Right renal pelvis (tissue), 4 donors: ENCODE measurements at regions not wholly inside any gene's neighbourhood (a gene's known extent, or its start where the extent isn't known, plus 50 kb on each side); places are given as distances from the start of the nearest gene placed in this dataset.
A peak's percentile ranks its signal among the peaks of the same experiment; 100 is the strongest.

ENCODE experiments used
- DNase-seq, 4 donors: peaks; one replicate each; pipeline ENCODE4 v3.0.0-alpha.2; 2013; ENCODE audit warnings: low read depth in 4 of 4, low spot score in 3 of 4, missing footprints in 1 of 4

GRCh38 chr6:88360203-88360797 is 194.2 kb upstream of the CNR1 start:
- no peak for DNase-seq

DNA sequence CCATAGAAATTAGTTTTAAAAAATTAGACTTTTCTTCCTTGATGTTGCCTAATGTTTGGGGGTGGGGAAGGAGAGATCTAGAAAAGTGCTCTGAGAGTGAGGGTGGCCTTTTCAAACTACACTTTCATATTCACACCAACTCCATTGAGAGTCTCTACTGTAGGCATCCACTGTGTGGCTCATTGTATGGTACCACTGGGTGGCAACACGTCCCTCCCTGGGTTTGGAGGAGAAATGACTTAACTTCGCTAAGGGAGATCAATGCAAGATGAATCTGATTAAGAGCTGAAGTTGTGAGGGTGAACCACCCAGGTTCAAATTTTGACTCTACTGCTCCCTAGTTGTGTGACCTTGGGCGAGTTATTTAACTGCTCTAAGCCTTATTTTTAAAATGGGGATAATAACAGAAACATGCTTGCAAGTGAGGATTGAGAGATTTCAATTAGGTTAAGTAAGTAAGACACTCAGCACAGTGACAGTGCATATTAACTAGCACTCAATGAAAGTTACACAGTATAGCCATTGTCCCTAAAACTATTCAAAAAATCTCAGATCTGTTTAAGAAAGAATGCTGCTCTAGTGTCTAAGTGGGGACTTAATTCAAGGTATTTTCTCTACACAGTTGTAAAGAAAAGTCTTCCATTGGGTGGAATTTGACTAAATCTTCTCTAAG is 193.5 kb upstream of the CNR1 start:
- DNase-seq: no peak

GRCh38 chr6:88358846-88359245 is 192.7 kb upstream of the CNR1 start:
- no peak for DNase-seq

DNA sequence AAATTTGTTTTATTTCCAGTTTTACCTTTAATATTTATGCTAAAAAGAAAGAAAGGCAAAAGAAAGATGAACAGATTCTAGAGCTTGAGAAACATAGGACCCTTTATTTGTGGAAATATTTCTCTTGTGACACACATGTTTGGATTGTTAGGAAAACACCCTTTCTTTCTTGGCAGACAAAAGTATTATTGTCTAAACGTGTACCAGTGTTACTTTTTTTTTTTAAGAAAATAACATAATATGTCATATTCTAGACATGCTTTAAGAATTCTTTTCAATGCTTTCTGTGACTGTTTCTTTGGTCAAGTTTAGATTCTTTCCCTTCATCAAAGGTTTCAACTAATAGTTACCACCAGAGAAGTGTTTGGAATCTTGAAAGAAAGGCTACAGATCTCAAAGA is 183.4 kb upstream of the CNR1 start:
- no peak for DNase-seq

- DNase-seq: no peak
These were observed 176.2 kb upstream of the CNR1 start for GRCh38 chr6:88342336-88342735.

- no peak for DNase-seq
These were observed 173.6 kb upstream of the CNR1 start for GRCh38 chr6:88339761-88340160.

- no peak for DNase-seq
These were observed 155.2 kb upstream of the CNR1 start for GRCh38 chr6:88321306-88321705.

GRCh38 chr6:88311561-88311960 is 145.4 kb upstream of the CNR1 start:
- DNase-seq: no peak

DNA sequence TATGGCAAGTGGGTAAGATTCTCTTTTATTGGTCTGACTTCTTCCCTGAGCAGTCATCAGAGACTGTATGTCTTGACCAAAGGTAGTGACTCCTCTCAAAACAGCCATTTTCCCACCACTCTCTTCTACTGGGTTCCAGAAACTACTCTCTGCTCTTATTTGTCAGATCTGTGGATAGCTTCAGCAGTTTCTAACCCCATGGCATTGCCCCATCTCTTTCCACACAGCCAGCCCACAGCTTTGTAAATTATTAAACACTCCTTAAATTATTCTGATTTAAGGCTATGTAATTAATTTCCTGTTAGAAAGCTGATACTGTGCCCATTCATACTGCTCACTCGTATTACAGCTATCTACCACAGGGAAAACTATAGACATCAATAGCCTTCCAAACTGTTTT is 138.4 kb upstream of the CNR1 start:
- DNase-seq: no peak

DNA sequence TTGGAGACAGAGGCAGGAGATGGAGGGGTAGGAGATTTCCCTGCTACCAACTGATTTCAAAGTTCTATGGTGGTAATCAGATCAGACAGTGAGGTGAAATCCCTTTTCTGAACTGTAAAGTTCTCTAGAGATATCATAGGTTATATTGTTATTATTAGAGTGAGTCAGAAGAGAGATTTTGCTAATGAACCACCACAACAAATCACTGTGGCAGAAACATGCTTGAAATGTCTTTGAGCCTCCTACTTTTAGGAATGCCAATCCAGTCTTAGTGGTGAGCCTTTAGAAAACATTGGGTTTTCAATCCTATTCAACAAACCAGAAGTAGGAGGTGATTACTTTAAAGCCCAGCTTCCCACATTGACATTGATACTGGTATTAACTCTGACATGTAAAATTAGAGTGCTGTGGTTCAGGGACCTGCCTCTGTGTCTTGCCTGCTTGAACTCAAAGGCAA is 136.7 kb upstream of the CNR1 start:
- DNase-seq: no peak

DNA sequence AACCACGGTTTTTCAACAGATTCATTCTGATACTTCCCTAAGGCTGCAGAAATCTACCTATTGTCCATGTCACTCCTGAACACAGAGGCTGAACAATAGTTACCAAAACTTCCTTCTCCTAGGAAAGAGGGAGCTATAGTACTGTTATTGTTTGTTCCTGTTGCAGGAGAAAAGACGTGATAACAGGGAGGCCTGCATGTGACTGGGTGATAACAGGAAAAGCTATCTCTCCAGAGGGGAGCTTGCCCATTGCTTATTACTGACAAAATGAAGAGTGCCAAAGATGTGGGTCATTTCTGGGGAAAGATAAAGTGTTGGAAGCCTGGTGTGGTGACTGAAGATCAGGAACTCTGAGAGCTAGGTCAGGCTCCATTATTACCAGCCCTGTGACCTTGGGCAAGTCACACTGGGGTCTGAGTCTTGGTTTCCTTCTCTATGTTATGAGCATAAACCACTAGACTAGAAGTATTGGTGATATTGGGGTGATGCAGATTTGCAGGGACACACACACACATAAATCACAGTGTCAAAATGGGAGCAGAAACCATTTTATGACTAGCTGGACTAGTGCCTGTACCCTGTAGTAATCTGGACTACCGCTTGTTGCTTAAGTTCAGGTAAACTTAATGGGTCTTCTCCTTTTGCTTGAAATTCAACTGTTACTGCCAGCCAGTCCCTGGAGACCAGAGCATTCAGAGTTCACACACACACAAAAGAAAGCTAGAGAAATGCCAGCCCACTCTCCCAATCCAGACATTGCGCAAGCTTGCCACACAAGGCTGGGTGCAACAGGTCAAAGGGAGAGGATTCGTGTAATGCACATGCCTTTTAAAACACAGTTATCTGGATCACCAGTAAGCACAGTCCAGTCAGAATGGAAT is 136.0 kb upstream of the CNR1 start:
- no peak for DNase-seq

GRCh38 chr6:88301256-88301655 is 135.1 kb upstream of the CNR1 start:
- DNase-seq: no peak

DNA sequence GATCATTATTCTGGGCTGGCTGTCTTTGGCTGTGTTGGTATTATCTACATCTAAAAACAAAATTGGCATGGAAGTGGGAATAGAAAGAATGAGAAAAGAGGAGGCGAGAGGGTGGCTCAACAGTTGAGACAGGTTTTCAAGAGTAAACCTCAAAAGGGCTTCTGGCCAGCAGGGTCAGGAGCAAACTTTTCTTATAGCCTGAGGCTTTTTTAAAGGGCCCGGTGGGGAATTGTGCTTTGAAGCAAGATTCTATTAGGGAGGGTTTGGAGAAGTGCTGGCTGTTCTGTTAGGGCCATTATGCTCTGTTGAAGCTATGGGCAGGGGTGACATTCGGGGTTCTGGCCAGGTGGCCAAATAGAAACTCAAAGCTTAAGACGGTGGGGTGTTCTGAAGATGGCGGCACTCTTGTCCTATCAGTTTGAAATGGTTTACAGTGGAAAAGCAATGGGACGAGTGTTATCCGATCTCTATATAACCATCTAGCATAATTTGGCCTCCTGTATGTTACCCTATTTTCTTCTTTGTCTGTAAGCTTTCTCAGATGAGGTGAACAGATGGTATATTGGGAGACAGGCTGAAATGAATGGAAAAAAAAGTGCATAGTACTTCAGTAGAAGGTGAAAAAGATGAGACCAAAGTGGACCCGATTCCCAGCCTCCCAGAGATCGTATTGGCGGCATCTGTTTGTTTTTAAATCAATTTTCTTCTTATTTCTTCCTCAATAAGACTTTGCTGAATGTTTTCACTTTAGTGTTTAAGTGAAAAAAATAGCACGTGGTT is 132.1 kb upstream of the CNR1 start:
- no peak for DNase-seq

DNA sequence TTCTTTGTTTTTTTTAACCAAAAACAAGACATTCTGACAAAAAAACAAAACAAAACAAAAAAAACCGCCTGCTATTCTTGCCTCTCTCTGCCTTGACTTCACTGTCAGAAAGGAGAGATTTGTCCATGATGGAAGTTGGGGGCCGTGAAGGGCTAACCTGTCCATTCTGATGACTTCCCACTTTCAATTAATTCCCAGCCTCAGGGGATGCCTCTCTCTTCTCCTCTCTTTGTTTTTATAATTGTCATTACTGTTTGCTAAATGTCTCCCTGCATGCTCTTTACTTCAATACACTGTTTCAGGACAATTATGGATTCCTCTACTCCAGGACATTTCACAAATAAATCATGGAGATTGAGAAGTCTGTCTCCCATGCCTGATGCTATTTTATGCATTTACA is 130.5 kb upstream of the CNR1 start:
- DNase-seq: no peak

- no peak for DNase-seq
These were observed 129.5 kb upstream of the CNR1 start for GRCh38 chr6:88295663-88296062.

DNA sequence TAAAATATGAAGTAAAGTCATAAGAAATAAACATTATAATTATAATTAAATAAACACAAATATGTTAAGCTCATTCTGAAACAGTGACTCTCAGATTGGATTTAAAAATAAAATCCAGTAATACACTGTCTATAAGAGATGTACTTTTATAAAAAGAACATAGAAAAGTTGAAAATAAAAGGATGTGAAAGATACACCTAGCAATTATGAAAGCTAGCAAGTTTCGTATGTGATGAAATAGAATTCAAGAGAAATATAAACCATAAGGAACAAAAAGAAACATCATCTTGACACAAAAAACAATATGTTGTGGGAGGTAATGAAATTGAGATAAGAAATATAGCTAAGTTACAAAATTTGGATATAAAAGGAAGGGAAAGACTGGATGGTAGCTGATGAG is 128.6 kb upstream of the CNR1 start:
- no peak for DNase-seq

DNA sequence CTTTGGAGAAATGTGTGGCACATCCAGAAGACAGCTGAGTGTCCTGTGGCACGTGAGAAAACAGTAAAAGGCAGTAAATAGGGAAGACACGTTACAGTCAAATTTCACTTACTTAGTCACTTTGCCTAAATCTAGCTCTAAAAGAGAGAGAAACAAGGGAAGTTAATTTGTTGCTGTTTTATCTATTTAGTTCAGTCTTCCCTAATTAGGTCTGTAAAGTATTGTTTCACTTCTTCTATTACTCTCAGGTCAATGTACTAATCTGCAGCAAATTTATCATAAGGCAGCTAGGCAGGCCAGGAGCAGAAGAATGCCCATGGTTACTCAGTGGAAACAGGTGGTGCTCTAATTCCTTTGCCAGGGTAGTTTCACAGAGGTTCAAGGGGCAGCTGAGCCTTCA is 124.3 kb upstream of the CNR1 start:
- no peak for DNase-seq

DNA sequence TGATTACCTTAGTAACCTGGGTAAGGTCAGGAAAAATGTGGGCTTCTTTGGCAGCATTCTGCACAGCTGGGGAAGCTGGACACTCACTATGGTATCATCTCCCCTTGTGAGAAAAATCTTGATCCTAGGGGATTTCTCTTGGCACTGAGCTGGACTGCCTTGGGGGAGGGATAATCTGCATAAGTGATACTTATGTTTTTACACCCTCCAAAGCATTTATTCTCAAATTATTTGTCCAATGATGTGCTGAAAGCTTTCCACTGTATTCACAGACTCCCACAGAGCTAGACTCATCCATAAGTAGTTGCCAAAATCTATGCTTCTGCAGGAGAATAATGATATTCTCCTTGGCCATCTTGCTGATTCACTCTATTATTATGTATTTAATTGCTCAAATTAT is 121.5 kb upstream of the CNR1 start:
- no peak for DNase-seq

GRCh38 chr6:88276331-88276730 is 110.2 kb upstream of the CNR1 start:
- DNase-seq: no peak

GRCh38 chr6:88268508-88268907 is 102.4 kb upstream of the CNR1 start:
- DNase-seq: peak in 1 of 4 donors; percentile 2

- DNase-seq: no peak
These were observed 100.0 kb upstream of the CNR1 start for GRCh38 chr6:88266126-88266525.
